Panc1 (cell line): ENCODE measurements at regions not wholly inside any gene's neighbourhood (a gene's known extent, or its start where the extent isn't known, plus 50 kb on each side); places are given as distances from the start of the nearest gene placed in this dataset.

Experiments
- CTCF ChIP-seq: fragments of 450-650 bp; IDR thresholded peaks from 2 replicates; pipeline ENCODE4 v1.5.1; 2017; ENCODE audit warnings: mild to moderate bottlenecking
- POLR2AphosphoS5 ChIP-seq: IDR thresholded peaks from 2 replicates; pipeline ENCODE4 v1.6.1; 2012; ENCODE audit warnings: mild to moderate bottlenecking, low read depth, low read length, moderate library complexity

GRCh38 chr10:10584161-10584560 lies 433.5 kb upstream of the CELF2 start:
- TF ChIP-seq CTCF, result no peak
- TF ChIP-seq POLR2AphosphoS5, result no peak
